CD4-positive, alpha-beta T cell treated with Interleukin-12 subunit alpha and Interleukin-12 subunit beta, for 1 hour (primary cell): ENCODE measurements at regions not wholly inside any gene's neighbourhood (a gene's known extent, or its start where the extent isn't known, plus 50 kb on each side); places are given as distances from the start of the nearest gene placed in this dataset.
"Not testable (repeated sequence)": the region's sequence is repeated elsewhere in the genome, so short reads cannot be mapped to it uniquely, and the experiment has no call there.

Experiments
- DNase-seq: peaks from one replicate; pipeline ENCODE4 v3.0.0-alpha.2; 2020

- no peak for DNase-seq
These were observed 50.1 kb upstream of the ZNF608 start for GRCh38 chr5:124796495-124796894.

DNA sequence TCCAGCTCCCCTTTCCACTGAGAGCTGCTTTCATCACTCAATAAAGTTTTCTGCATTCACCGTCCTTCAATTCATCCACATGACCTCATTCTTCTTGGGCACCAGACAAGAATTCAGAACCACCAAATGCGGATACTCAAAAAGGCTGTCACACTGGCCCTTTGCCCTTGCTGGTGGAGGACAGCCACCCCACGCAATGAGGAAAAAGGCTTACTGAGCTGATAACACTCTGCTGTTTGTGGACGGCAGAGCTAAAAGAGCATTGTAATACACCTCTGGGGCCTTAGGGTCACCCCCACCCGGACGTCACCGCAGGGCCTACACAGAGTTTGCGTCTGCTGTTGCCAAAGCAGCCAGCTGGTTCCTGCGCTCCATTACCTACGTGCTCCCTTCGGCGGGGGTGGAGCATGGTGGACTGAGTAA lies 51.2 kb upstream of the ZNF608 start:
- DNase-seq = no peak

GRCh38 chr5:124798890-124799289 lies 52.5 kb upstream of the ZNF608 start:
- DNase-seq = no peak

DNA sequence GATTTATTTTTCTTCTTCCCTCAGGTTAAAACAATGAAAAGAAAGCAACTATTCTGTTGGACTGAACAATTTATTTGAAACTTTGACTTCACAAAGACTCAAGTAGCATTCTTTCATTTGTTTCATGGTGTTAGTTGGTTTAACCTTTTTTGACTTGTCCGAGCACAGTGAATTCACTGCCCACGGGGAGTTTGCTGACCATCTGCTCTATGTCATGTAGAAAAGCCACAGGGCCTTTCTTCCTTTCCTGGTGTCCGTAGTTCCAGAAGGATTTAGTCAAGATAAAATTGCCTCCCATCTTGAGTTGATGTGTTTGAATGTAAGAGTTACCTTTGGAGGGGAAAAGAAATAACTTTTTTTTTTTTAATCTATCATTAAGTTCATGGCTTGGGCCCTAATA lies 55.1 kb upstream of the ZNF608 start:
- no peak for DNase-seq

DNA sequence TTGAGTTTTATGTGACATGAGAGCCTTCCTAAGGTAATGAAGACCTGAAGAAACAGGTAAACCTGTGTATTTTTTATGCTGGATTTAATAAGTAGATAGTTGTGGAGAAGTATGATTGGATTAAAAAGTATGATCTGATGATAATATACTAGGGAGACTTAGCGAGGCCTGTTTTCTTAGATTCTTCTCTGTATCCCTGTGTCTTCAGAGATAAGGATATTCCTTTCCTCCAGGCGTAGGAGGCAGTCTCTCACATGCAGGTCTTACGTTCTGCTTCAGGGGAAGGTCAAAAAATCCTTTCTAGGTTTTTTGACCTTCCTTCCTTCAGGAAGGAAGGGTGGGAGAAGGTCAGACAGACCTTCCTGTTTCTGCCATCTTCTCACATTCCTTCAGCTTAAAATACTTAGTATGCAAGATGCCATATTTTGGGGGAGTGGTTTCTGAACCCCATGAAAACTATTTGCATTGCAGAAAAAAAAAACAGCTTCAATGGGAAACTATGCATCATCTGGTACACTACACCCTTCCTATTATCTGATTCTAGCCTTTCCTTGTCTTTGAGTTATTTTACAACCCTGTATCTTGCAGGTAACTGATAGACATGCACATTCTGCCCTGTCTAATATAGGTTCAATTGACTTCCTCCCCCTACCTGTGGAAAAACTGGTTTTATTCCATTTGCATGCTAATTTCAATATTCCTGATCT lies 57.3 kb upstream of the ZNF608 start:
- no peak for DNase-seq

- no peak for DNase-seq
These were observed 59.6 kb upstream of the ZNF608 start for GRCh38 chr5:124806026-124806372.

DNA sequence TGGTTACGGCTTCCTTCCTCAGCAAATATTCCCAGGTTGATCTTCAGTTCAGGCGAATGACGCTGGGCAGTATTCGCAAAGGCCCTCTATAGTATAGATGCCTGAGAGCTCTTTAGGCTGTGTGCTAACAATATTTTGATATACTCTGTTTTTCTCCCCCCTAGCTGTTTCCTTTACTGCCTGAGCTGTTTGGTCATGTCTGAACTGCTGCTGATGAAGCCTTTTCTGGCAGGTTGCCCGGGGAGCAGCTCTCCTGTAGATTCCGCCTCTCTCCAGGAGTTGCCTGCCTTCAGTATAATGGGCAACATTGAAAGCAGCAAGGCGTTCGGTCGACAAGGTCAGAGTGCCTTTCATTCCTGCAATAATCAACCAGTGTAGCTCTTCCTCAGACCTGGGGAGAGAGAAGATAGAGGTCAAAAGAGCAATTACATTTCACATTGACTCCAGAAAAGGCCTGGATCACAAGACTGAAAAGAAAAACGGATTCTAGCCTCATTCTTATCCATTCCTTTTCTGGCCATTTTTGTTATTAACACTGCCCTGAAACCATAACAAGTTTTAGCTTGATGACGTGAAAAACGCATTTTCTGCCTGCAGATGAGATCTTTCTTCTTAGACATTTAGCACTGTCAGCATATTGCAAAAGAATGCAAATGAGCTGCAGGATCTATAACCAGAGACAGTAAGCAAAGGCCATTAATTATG lies 60.1 kb upstream of the ZNF608 start:
- no peak for DNase-seq

- no peak for DNase-seq
These were observed 62.4 kb upstream of the ZNF608 start for GRCh38 chr5:124808842-124809268.

DNA sequence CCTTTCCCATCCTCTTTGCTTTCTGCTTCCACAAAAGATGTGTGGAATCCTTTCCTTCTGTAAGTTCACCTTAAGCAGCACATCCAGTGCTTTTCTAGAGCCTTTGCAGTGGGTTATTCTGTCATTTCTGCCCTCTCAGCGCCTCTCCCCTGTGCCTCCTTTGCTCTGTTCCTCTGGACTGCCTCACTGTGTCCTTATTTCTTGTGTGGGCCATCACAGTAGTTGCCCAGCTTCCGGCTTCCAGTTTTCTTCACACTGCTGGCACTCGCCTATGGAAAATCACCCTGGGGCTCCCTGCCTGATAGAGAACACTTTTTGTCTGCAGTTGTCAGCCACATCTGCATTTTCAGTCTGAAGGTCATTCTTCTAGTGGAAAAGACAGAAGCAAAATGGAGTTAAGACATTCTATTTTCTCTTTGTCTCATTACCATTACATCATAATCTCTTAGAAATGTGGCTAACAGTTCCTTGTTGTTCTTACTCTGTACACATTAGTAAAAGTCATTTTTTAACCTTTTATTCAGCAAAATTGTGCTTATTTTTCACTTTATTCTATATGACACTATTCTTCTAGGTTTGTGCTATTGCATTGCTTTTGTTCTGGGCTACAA lies 64.1 kb upstream of the ZNF608 start:
- DNase-seq = no peak

DNA sequence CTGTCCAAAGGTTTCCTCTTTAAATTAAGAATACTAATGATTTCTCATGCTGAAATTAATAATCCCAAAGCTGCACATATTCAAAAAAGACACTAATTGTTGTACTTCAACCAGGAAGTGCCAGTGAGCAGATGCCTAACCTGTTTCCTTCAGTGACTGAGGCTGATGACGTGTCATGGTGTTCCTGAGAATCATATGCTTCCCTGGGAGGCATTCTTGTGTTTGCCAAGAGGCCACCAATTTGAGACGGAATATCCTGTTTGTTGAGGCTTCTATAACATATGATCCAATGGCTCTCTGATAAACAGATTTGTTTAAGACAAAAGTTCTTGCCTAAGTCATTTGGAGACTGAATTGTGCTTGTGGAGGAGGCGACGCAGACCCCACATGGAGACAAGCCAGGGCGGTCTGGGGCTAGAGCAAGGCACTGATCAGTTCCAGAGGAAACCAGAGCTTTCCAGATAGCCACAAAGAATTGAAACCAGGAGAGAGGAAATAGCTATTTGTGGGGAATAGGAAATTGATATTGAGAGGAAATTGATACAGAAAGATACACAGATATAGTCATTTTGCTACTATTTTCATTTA lies 66.4 kb upstream of the ZNF608 start:
- no peak for DNase-seq

DNA sequence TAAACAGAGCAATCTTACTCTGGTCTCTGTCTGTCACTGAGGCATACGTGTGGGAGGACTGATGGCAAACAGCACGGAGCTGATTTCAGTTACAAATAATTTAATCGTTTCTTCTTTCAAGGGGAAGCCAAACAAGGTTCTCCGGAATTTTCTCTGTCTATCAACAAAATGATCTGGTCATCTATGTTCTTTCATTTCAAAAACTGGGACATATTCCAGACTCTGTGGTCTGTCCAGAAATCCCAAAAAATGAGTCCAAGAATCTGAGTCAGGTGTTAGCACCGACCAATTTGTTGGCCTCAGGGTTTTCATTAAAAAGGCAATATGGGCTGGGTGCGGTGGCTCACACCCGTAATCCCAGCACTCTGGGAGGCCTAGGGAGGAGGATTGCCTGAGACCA lies 69.9 kb upstream of the ZNF608 start:
- DNase-seq = no peak

- DNase-seq = no peak
These were observed 72.8 kb upstream of the ZNF608 start for GRCh38 chr5:124819201-124819600.

- DNase-seq = no peak
These were observed 76.2 kb upstream of the ZNF608 start for GRCh38 chr5:124822647-124823046.

GRCh38 chr5:124823380-124823779 lies 76.9 kb upstream of the ZNF608 start:
- DNase-seq = no peak

DNA sequence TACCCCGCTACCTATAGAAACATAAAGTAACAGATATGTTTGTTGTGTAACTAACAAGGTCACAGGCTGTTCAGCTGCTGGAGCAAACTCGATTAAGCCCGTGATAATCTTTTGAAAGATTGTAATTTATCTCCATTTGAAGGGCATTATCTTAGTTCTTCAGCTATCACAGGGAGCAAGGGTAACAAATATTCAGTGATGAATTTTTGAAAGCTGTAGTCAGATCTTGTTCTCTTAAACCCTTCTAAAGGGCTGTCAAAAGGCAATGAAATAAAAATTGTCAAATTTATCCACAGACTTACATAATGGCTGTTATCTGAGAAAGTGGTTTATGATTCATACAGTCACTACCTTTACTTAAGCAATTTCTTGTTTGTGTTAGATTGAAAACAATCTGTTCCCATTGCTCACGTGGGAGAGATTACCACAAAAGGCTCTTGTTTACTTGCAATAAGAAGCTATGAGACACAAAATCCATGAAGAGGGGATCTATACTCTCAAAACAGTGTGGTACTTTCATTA lies 78.3 kb upstream of the ZNF608 start:
- DNase-seq = no peak

DNA sequence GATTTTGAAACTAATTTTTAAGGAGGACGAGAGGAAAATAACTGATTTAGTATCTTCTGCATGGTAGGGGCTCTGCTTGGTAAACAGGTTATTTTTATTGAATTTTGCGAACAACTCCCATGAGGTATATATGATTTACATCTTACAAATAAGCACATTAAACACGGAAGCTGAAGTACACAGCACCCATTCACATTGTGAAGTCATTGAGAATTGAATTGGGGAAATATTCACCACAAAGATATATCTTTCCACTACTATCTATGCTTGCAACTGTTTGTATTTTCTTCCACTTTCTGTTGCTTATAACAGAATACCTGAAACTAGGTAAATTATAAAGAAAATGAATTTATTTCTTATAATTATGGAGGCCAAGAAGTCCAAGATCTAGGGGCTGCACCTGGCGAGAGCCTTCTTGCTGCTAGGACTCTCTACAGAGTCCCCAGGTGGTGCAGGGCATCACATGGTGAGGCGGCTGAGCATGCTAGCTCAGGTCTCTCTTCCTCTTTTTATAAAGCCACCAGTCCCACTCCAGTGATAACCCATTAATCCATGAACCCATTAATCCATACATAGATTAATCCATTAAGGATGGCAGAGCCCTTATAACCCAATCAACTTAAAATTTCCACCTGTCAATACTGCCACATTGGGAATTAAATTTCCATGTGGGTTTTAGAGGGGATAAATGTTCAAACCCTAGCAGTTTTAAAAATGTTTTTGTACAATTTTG lies 79.0 kb upstream of the ZNF608 start:
- DNase-seq = no peak

GRCh38 chr5:124825983-124826337 lies 79.5 kb upstream of the ZNF608 start:
- no peak for DNase-seq

DNA sequence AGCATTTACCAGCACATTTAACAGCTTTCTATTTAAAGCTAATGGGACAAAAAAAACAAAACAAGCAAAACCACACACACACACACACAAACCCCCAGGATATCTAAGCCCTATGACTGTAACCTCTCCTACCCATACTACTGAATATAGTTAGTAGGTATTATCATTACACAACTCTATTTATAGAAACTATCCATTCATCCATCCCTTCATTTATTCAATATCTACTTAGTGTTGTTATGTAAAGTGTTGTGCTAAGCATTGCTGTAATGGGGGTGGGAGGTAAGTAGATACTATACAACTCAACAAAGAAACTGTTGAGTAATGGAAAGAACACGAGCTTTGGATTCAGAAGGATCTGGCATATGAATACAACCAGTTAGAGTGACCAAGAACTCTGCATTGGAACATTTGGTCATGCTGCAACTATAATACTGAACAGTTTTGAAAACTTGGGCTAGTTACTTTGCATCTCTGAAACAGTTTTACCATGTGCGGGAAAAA lies 82.3 kb upstream of the ZNF608 start:
- DNase-seq = no peak

DNA sequence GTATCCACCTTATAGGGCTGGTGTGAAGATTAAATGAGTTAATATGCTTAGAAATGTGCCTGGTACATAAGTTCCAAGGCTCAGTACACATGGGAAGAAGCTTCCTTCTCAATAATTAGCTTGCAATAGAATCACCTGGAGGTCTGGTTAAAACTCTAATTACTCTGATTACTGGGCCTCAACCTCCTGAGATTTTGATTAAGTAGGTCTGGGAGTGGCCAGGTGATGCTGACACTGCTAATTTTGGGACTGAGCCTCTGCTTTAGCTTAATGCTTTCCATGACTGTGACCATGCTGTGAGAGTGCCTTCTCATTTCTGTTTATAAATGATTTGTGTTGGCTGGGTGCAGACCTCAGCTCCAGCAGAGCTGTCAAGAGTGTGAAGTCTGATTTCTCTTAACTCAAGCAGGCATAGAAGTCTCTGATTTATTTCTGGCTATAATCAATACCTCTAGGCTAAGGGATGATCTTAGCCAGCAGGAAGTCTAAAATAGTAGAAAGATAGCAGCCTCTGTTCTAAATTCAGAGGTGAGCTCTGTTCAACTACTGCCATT lies 85.3 kb upstream of the ZNF608 start:
- DNase-seq = no peak

DNA sequence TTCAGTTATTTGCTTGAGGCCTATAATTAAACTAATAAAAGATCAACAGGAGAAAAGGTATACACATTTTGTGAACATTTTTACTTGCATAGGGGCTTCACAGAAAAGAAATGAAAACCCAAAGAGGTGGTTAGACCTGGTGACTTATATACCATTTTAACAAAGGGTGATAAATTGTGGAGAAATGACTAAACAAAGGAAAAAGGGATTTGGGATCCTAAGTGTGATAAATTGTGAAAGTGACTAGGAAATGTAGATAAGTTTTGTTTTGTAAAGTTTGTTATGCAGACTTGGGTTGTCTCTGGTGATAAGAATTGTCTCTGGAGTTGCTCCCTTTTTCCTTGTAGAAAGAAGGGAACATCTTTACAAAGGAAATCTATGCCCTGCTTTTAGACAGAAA lies 86.1 kb upstream of the ZNF608 start:
- DNase-seq = no peak

DNA sequence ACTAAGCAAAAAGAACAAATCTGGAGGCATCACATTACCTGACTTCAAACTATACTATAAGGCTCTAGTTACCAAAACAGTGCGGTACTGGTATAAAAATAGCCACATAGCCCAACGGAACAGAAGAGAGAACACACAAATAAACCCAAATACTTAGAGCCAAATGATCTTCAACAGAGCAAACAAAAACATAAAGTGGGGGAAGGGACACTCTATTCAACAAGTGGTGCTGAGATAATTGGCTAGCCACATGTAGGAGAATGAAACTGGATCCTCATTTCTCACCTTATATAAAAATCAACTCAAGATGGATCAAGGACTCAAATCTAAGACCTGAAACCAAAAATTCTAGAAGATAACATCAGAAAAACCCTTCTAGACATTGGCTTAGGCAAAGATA lies 89.9 kb upstream of the ZNF608 start:
- DNase-seq = not testable (repeated sequence)

GRCh38 chr5:124839371-124839998 lies 93.0 kb upstream of the ZNF608 start:
- DNase-seq = no peak
